ENCODE measurements at regions not wholly inside any gene's neighbourhood (a gene's known extent, or its start where the extent isn't known, plus 50 kb on each side); places are given as distances from the start of the nearest gene placed in this dataset.

DNA sequence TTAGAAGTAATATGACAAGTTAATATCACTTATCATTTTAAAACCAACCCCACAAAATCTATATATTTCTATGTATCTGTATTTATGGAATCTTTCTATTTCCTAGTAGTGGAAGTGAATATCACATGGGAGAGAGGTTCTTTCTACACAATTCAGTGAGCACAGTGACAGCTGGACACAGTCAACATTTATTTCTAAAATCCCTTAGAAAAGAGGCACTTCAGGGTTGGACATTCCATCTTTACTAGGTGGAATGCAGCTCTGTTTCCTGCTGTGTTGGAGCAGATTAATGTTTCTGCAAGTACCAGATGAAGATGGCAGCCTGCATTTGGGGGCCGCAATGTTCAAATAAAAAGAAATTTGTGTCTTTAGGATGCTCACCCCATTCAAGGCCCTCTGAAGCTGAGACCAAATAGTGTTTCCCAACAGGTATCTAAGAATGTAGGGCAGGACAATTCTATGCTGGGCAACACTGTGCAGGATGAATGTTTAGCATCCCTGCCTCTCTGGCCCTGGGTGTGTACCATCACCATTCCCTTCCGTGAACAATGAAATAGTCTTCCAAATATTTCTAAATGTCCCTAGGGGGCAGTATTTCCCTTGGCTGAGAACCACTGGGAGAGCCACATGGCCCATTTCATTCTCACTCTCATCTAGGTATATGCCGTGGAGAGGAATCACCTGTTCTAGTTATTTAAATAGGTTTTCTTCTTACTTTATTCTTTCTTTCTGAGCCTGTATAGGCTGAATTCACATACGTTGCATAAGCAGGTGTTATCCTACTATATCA is 394.8 kb downstream of the PRDM2 start:
- in situ Hi-C loops (cut with MboI; ENCODE audit: low sequenced_read_pairs), result no loop called here

- in situ Hi-C loops (cut with MboI; ENCODE audit: low sequenced_read_pairs), result no loop called here
Measured at GRCh38 chr1:14098294-14098913, 398.4 kb downstream of the PRDM2 start.

DNA sequence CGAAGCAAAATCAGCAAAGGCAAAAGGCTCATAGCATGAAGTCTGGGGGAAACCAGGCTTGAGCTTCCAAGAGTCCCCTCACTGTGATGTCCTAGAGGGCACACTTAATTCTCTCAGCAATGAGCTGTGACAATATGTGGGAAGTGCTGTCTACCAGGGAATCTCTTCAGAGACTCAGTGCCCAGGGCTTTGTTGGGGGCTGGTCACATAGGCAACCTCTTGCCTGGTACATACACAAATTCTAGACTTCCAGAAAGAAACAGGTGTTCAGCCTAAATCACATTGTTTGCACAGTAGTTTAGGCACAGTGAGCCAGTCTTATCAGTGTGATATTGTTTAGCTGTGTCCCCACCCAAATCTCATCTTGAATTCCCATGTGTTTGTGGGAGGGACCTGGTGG is 400.5 kb downstream of the PRDM2 start:
- in situ Hi-C loops (cut with MboI; ENCODE audit: low sequenced_read_pairs), result loop anchor here (25.0 kb wide), 1 partner anchor 937 kb away; no protein-coding TSS in a partner anchor

- in situ Hi-C loops (cut with MboI; ENCODE audit: low sequenced_read_pairs), result loop anchor here (25.0 kb wide), 1 partner anchor 936 kb away; no protein-coding TSS in a partner anchor
Measured at GRCh38 chr1:14100919-14101318, 400.9 kb downstream of the PRDM2 start.

DNA sequence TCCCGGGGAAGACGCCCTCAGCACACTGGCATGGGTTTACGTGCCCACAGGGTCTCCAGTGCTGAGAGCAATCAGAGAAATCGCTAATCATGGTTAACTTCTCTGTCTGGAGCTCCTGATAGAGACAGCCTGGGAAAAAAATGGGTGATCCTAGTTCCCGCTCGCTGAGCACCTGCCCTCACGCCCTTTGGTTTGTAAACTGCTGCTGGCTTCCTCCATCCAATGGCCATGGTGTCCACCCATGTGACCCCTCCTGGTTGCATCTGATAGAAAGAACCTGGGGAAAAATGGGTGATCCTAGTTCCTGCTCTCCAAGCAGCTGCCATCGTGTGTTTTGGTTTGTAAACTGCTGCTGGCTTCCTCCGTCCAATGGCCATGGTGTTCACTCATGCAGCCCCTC is 402.2 kb downstream of the PRDM2 start:
- in situ Hi-C loops (cut with MboI; ENCODE audit: low sequenced_read_pairs), result loop anchor here (25.0 kb wide), 1 partner anchor 935 kb away; no protein-coding TSS in a partner anchor

DNA sequence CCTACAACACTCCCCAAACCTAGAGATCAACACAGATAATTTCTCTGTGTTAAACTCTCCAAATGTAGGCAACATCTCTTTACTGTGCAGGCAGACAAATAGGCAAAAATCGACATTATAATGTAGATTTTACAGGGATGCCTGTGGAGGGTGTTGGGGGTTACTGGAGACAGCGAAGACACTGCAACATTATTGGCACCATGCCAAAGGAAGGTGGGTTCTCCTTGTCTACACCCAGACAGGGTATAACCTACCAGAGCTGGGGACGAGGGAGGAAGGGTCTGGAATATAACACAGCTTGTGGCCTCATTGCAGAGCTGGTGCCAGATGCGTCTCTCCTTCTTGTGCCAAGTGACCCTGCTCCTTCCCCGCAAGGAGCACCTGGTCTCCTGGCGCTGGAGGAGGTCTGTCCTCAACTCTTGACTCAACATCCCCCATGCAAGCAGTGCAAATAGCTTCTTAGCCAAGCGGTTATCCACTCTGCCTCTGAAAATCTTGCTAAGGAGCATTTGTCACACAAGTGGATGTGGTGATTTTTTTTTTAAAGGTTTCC is 404.0 kb downstream of the PRDM2 start:
- in situ Hi-C loops (cut with MboI; ENCODE audit: low sequenced_read_pairs), result loop anchor here (25.0 kb wide), 1 partner anchor 933 kb away; no protein-coding TSS in a partner anchor

GRCh38 chr1:14106126-14106525 is 406.1 kb downstream of the PRDM2 start:
- in situ Hi-C loops (cut with MboI; ENCODE audit: low sequenced_read_pairs), result loop anchor here (25.0 kb wide), 1 partner anchor 931 kb away; no protein-coding TSS in a partner anchor

DNA sequence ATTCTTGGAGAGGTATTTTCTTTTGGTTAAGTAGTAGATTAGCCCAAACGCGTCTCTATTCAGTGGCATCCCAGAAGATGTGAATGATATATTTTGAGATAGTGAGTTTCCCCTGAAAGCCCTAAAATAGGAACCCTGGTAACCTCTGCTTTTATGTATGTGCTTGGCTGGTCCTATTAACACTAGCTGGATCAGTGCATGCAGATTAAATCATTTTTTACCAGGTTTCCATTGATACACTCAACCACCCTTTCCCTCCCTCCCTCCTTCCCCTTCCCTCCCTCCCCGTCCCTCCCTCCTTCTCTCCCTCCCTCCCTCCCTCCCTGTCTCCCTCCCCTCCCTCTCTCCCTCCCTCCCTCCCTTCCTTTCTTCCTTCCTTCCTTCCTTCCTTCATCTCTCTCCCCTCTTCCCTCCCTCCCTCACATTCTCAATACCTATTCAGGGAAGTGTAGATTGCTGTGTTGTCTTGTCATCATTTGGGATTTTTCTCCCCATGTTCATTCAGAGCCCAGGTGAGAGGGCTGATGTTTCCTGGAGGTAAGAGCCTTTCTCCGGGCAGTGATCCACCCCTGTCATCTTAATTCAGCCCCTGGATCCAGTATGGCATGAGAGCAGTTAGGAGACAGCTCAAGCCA is 406.8 kb downstream of the PRDM2 start:
- in situ Hi-C loops (cut with MboI; ENCODE audit: low sequenced_read_pairs), result loop anchor here (25.0 kb wide), 1 partner anchor 931 kb away; no protein-coding TSS in a partner anchor

DNA sequence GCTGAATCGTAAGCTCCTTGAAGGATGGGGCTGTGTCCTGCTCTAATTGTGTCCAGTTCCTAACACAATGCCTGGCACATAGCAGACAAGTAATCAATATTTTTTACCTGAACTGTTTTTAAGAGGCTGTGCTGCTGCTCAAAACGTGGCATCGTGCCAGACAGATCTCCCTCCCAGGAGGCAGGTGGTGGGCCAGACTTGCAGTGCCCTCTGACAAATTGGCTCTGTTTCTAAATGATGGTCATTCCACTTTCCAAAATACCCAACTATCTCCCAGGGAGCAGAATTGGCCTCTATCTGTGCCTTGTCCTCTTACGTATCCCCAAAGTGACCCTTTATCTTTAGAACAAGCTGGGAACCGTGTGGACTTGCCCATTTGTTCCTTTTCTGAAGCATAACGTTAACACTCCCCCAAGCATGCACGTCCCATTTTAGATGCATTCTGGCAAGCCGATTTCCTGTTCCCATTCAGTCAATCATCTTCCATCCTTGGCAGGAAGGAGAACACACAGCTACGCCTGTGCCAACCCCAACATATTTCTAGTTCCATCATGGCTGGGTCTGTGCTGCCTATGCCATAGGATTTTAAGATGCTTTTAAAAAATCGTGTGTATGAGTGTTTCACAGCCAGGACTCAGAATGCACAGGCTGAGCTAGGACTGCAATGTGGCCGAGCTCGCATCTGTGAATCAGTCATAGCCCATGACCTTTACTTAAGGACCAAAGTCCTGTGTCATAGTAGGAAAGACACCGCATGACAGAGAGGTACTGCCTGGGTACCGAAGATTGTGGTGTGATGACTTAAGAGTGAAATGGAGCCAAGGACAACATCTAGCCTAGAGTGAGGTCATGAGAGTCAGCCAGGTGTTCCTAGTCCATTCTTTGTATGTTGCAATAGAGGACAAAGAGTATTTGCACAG is 408.6 kb downstream of the PRDM2 start:
- in situ Hi-C loops (cut with MboI; ENCODE audit: low sequenced_read_pairs), result loop anchor here (25.0 kb wide), 1 partner anchor 929 kb away; no protein-coding TSS in a partner anchor

- in situ Hi-C loops (cut with MboI; ENCODE audit: low sequenced_read_pairs), result loop anchor here (25.0 kb wide), 1 partner anchor 928 kb away; no protein-coding TSS in a partner anchor
Measured at GRCh38 chr1:14109276-14109635, 409.3 kb downstream of the PRDM2 start.

DNA sequence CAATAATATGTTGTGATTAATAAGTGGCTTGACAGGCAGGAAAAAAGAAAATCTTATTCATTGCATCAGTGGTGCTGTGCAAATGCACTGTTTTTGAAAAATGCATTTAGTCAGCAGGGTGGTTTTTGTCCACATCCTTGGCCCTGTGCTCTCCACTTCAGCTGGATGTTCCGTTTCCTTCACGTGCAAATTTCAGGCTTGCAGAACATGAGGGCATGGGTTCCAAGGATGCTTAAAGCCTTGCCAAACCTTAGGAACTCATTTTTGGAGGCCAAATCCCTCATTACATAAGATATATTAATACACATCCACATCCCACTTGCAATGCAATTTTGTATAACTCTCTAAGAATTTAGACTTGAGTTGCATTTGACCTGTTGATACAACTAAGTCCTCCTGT is 410.1 kb downstream of the PRDM2 start:
- in situ Hi-C loops (cut with MboI; ENCODE audit: low sequenced_read_pairs), result loop anchor here (25.0 kb wide), 1 partner anchor 927 kb away; no protein-coding TSS in a partner anchor

GRCh38 chr1:14111121-14111520 is 411.1 kb downstream of the PRDM2 start:
- in situ Hi-C loops (cut with MboI; ENCODE audit: low sequenced_read_pairs), result loop anchor here (25.0 kb wide), 1 partner anchor 926 kb away; no protein-coding TSS in a partner anchor

DNA sequence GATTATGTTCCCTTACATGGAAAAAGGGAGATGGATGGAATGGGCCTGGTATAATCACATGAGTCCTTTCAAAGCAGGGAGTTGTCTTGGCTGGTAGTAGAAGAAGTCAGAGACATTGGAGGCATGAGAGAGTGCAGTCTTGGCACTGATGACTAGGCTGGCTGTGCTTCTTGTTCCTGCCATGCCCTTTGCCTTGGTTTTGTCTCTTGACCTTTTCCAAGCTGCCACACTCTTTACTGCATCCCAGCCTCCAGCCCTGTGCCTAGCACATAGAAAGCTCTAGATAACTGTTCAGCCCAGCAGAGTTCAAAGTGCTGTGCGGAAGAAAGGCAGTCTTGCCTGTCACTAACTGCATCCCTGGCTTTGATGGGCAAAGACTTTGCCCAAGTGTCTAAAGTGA is 412.6 kb downstream of the PRDM2 start:
- in situ Hi-C loops (cut with MboI; ENCODE audit: low sequenced_read_pairs), result loop anchor here (25.0 kb wide), 1 partner anchor 925 kb away; no protein-coding TSS in a partner anchor

DNA sequence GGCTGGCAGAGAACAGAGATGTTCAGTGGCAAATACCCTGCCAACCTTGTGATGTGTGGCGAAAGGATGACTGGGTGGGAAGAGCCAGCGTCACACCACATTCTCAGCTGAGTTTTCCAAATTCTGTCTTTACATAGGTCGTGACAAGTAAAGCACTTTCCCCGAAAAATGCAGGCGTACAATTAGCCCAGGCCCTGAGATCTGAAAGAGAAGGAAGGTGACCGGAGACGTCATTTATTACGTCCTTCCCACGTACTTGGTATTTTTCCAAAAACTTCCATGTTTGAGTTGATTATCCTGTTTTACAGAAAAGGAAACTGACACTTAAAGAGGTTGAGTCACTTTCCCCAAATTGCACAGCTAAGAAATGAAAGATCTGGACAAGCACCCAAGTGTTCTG is 413.3 kb downstream of the PRDM2 start:
- in situ Hi-C loops (cut with MboI; ENCODE audit: low sequenced_read_pairs), result loop anchor here (25.0 kb wide), 1 partner anchor 924 kb away; no protein-coding TSS in a partner anchor

- in situ Hi-C loops (cut with MboI; ENCODE audit: low sequenced_read_pairs), result loop anchor here (25.0 kb wide), 1 partner anchor 923 kb away; no protein-coding TSS in a partner anchor
Measured at GRCh38 chr1:14113841-14114567, 414.0 kb downstream of the PRDM2 start.

GRCh38 chr1:14115976-14116375 is 416.0 kb downstream of the PRDM2 start:
- in situ Hi-C loops (cut with MboI; ENCODE audit: low sequenced_read_pairs), result loop anchor here (25.0 kb wide), 1 partner anchor 921 kb away; no protein-coding TSS in a partner anchor

DNA sequence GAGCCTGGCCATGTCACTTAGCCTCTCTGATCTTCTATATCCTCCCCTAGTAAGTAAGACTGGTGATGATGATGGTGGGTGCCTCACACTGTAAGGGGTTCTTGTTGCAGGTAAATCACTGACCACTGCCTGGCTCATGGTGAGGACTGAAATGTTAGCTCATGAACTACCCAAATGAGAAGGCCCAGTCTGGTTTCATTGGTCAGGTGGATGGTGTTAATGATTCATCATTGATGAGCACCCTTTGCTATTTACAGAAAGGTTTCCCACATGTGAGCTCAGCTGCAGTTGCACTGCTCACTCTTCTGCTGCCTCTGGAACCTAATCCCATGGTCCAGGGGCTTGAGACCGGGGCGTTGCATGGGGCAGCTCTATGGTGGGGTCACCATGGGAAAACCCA is 417.7 kb downstream of the PRDM2 start:
- in situ Hi-C loops (cut with MboI; ENCODE audit: low sequenced_read_pairs), result loop anchor here (25.0 kb wide), 1 partner anchor 920 kb away; no protein-coding TSS in a partner anchor

- in situ Hi-C loops (cut with MboI; ENCODE audit: low sequenced_read_pairs), result loop anchor here (25.0 kb wide), 1 partner anchor 918 kb away; no protein-coding TSS in a partner anchor
Measured at GRCh38 chr1:14118691-14119485, 418.9 kb downstream of the PRDM2 start.

Measured in HL-60/S4 (cell line).